Transverse colon (tissue), 3 donors: ENCODE measurements at regions not wholly inside any gene's neighbourhood (a gene's known extent, or its start where the extent isn't known, plus 50 kb on each side); places are given as distances from the start of the nearest gene placed in this dataset.

Source experiments
- CTCF ChIP-seq, 5 experiments: fragments of 200-600 bp in 3 of 5; fragments of 450-650 bp in 2 of 5; sonication (generic) in 3 of 5; IDR thresholded peaks; 1 replicate in 2 of 5; 2 replicates in 3 of 5; pipeline ENCODE4 v1.5.1; 2016 to 2017; ENCODE audit warnings: antibody characterized with exemption in 5 of 5, inconsistent platforms in 3 of 5, mild to moderate bottlenecking in 2 of 5, moderate library complexity in 1 of 5
- EP300 ChIP-seq: sonication (generic); formaldehyde crosslinking; IDR thresholded peaks from one replicate; pipeline ENCODE4 v1.6.1; 2017; ENCODE audit warnings: antibody characterized with exemption, low read depth

DNA sequence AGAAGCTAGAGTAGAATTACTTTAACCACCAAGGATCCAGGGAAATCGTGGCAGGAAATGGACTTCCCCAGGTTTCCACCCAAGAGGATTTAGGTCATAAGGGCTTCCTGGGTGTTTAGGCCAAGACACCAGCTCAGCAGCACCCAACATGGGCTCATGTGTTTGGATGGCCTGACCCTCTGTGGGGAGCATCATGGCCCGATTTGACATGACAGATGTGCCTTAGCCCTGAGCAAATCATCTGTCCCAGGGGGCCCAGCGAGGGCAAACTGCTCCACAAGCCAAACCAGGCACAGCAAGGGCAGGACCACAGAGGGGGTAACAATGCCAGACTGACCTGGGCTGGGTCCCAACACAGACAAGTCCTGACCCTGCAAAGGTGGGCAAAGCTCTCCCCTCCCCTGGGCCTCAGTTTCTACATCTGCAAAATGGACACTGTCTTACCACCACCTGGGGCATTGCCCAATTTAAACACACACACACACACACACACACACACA, 232.8 kb downstream of the MATN1 start:
- TF ChIP-seq CTCF (IDR thresholded peaks at IDR 0.05), result no peak
- no peak for TF ChIP-seq EP300
